ENCODE measurements at regions not wholly inside any gene's neighbourhood (a gene's known extent, or its start where the extent isn't known, plus 50 kb on each side); places are given as distances from the start of the nearest gene placed in this dataset.
"Not testable (repeated sequence)": the region's sequence is repeated elsewhere in the genome, so short reads cannot be mapped to it uniquely, and the experiment has no call there.

DNA sequence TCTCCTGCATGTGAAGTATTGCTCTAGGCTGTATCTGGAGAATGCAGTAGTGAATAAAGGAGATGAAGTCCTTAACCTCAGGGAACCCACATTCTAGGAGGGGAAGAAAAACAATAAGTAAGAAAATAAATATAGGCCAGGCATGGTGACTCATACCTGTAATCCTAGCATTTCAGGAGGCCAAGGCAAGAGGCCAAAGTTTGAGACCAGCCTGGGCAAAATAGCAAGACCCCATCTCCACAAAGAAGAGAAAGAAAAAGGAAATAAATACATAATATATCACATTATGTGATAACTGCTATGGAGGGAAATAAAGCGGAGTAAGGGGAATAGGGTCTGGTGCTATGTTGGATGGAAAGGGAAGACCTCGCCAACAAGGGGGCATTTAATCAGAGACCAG lies 94.0 kb downstream of the QRSL1 start:
- not testable (repeated sequence) for DNase-seq (ENCODE audit: low read depth, low spot score)

DNA sequence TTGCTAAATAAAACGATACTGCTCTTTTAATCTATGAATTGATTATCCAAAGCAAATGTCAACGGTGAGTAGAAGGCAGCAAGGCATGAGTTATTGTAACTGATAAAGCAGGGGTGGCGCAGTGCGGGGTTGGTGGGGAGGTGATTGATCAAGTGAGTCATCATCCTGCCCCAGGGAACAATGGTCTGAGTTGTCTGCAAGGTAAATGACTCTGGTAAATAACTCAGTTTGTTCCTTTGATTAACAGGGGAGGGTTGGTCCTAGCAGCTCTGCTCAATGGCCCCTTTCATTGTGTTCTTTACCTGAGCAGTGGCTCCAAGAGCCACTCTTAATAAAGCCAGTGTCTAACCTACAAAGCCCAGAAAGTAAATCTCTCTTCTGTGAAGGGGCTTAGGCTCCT lies 91.8 kb downstream of the QRSL1 start:
- DNase-seq (ENCODE audit: low read depth, low spot score), result not testable (repeated sequence)

Data from brain pericyte (primary cell).